NB4 (cell line): ENCODE measurements at regions not wholly inside any gene's neighbourhood (a gene's known extent, or its start where the extent isn't known, plus 50 kb on each side); places are given as distances from the start of the nearest gene placed in this dataset.
"Not testable (repeated sequence)": the region's sequence is repeated elsewhere in the genome, so short reads cannot be mapped to it uniquely, and the experiment has no call there.

Source experiments
- DNase-seq: peaks from one replicate; pipeline ENCODE4 v3.0.0; 2010; ENCODE audit warnings: low read depth
- H3K4me3 ChIP-seq: one replicate; pipeline ENCODE4 v1.5.1; 2011; ENCODE audit warnings: mild to moderate bottlenecking, low read depth, low read length, moderate library complexity
- CTCF ChIP-seq: IDR thresholded peaks from one replicate; pipeline ENCODE4 v1.5.1; 2012; ENCODE audit warnings: low read depth, low read length

GRCh38 chr11:3476084-3476936 lies 97.4 kb upstream of the ZNF195 start:
- not testable (repeated sequence) for DNase-seq, H3K4me3 ChIP-seq
- TF ChIP-seq CTCF: peak; percentile 4

- not testable (repeated sequence) for H3K4me3 ChIP-seq, DNase-seq
Measured at GRCh38 chr11:3468963-3469362, 90.0 kb upstream of the ZNF195 start.

- not testable (repeated sequence) for H3K4me3 ChIP-seq
Measured at GRCh38 chr11:3467599-3467998, 88.7 kb upstream of the ZNF195 start.

GRCh38 chr11:3455666-3456065 lies 76.7 kb upstream of the ZNF195 start:
- not testable (repeated sequence) for H3K4me3 ChIP-seq

More at GRCh38 chr11:3467599-3467998, 88.7 kb upstream of the ZNF195 start:
- not testable (repeated sequence) for DNase-seq

GRCh38 chr11:3454844-3455243 lies 75.9 kb upstream of the ZNF195 start:
- DNase-seq: peak; percentile 68
- H3K4me3 ChIP-seq: not testable (repeated sequence)
- peak; percentile 47 for TF ChIP-seq CTCF

More at GRCh38 chr11:3455666-3456065, 76.7 kb upstream of the ZNF195 start:
- not testable (repeated sequence) for DNase-seq

- DNase-seq, H3K4me3 ChIP-seq: not testable (repeated sequence)
Measured at GRCh38 chr11:3453596-3454256, 74.8 kb upstream of the ZNF195 start.

- H3K4me3 ChIP-seq, DNase-seq: not testable (repeated sequence)
Measured at GRCh38 chr11:3450822-3451221, 71.9 kb upstream of the ZNF195 start.

- not testable (repeated sequence) for DNase-seq
Measured at GRCh38 chr11:3445535-3445934, 66.6 kb upstream of the ZNF195 start.

GRCh38 chr11:3444420-3444744 lies 65.4 kb upstream of the ZNF195 start:
- not testable (repeated sequence) for DNase-seq, H3K4me3 ChIP-seq

More at GRCh38 chr11:3445535-3445934, 66.6 kb upstream of the ZNF195 start:
- not testable (repeated sequence) for H3K4me3 ChIP-seq

GRCh38 chr11:3443700-3444419 lies 64.9 kb upstream of the ZNF195 start:
- H3K4me3 ChIP-seq, DNase-seq: not testable (repeated sequence)

- H3K4me3 ChIP-seq: not testable (repeated sequence)
- peak; percentile 49 for DNase-seq
Measured at GRCh38 chr11:3437441-3437840, 58.5 kb upstream of the ZNF195 start.
